Vagina (tissue), 2 donors: ENCODE measurements at regions not wholly inside any gene's neighbourhood (a gene's known extent, or its start where the extent isn't known, plus 50 kb on each side); places are given as distances from the start of the nearest gene placed in this dataset.

Experiments
- CTCF ChIP-seq, 3 experiments: fragments of 450-650 bp in 2 of 3; fragments of 200-600 bp in 1 of 3; sonication (generic) in 1 of 3; IDR thresholded peaks; one replicate each; pipeline ENCODE4 v1.5.1; 2017 to 2019; ENCODE audit warnings: antibody characterized with exemption in 3 of 3, mild to moderate bottlenecking in 2 of 3, moderate library complexity in 2 of 3
- POLR2A ChIP-seq, 2 donors: fragments of 450-650 bp; IDR thresholded peaks; one replicate each; pipeline ENCODE4 v1.6.1; 2017; ENCODE audit warnings: antibody characterized with exemption in 2 of 2, mild to moderate bottlenecking in 2 of 2, moderate library complexity in 2 of 2
- POLR2AphosphoS5 ChIP-seq, 2 donors: sonication (generic); formaldehyde crosslinking; IDR thresholded peaks; one replicate each; pipeline ENCODE4 v1.9.0; 2017; ENCODE audit warnings: antibody characterized with exemption in 2 of 2, mild to moderate bottlenecking in 2 of 2, low read depth in 1 of 2; ENCODE audit not compliant: insufficient read depth in 1 of 2

- TF ChIP-seq POLR2AphosphoS5 (IDR thresholded peaks at IDR 0.05; ENCODE audit: insufficient read depth in 1 of 2, low read depth in 1 of 2) (no peak), CTCF (IDR thresholded peaks at IDR 0.05) (no peak), POLR2A (IDR thresholded peaks at IDR 0.05) (no peak)
Measured at GRCh38 chr6:48550603-48551002, 439.6 kb upstream of the PTCHD4 start.
